ENCODE measurements at regions not wholly inside any gene's neighbourhood (a gene's known extent, or its start where the extent isn't known, plus 50 kb on each side); places are given as distances from the start of the nearest gene placed in this dataset.

DNA sequence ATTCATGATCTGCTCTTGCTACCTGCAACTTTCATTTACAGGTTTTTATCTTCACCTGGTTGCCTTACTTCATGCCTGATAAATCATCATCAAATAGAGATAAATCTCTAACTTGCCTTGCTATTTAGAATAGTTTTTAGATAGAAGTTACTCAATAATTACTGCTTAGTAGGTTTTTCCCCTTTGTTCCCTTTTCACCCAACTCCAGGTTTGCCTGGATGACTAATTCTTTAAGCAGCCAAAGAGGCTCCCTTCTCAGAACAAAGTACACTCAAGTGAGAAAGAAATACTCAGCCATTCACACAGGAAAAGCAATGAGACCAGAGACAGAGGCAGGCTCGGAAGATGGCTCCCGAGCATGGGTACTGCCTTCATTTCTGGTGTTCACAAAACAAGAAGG, 268.1 kb upstream of the CRBN start:
- H2AK5ac ChIP-seq (ENCODE audit: low read depth, low read length): no peak overlapping the region
- DNase-seq (ENCODE audit: low read depth in 1 of 2, low spot score in 2 of 2): no peak
- no peak overlapping the region for H3K4me3 ChIP-seq (ENCODE audit: extremely low read depth in 1 of 4, insufficient read depth in 2 of 4, low read depth in 3 of 4, low read length in 4 of 4)
- H3K79me2 ChIP-seq (ENCODE audit: control insufficient read depth in 1 of 2, insufficient read depth in 2 of 2, low read length in 2 of 2): no peaks in the 10 kb centered on the region
- H2BK5ac ChIP-seq (ENCODE audit: low read depth, low read length): no peak overlapping the region
- no peaks in the 10 kb centered on the region for H3K27me3 ChIP-seq (replicated peaks in 1 of 4; ENCODE audit: control insufficient read depth in 3 of 4, extremely low read depth in 1 of 4, insufficient read depth in 3 of 4, low read length in 3 of 4)
- H3K9ac ChIP-seq (replicated peaks in 1 of 4; ENCODE audit: extremely low read depth in 1 of 4, low read depth in 3 of 4, low read length in 3 of 4): no peak overlapping the region
- H3K14ac ChIP-seq (ENCODE audit: insufficient read length): no peak overlapping the region
- no peak overlapping the region for H3K27ac ChIP-seq (ENCODE audit: low read depth, low read length)
- no peak overlapping the region for H2BK15ac ChIP-seq (ENCODE audit: low read length)
- H3K79me1 ChIP-seq (ENCODE audit: low read depth, low read length): no peaks in the 10 kb centered on the region
- ChIA-PET POLR2A (ENCODE audit: partially characterized antibody) (no interaction called here), CTCF (ENCODE audit: partially characterized antibody) (no interaction called here)
- H3K4me2 ChIP-seq (ENCODE audit: insufficient read depth in 1 of 2, low read depth in 2 of 2, low read length in 2 of 2): no peak overlapping the region
- no peaks in the 10 kb centered on the region for H3K36me3 ChIP-seq (ENCODE audit: control insufficient read depth in 2 of 4, insufficient read depth in 4 of 4, low read length in 3 of 4)
- H2BK120ac ChIP-seq (replicated peaks; ENCODE audit: low read depth, low read length): no peak overlapping the region
- H3K4ac ChIP-seq (replicated peaks; ENCODE audit: insufficient read length, low read depth, low read length): no peak overlapping the region
- H4K8ac ChIP-seq (ENCODE audit: extremely low read depth, insufficient read depth, low read length): no peak overlapping the region
- FAIRE-seq: no peak
- no peak overlapping the region for H2AFZ ChIP-seq (ENCODE audit: low read length)
- WGBS, 2 experiments (ENCODE audit: extremely low coverage in 1 of 2, insufficient coverage in 1 of 2, insufficient read length in 1 of 2, insufficient replicate concordance in 2 of 2, low coverage in 1 of 2, low lambda C conversion rate in 2 of 2, missing lambda C conversion rate in 1 of 2): 79% methylated on average over 2 of the region's 2 CpGs; no CpG with 5 or more reads in 1 of the 2 experiments
- H3K18ac ChIP-seq (ENCODE audit: extremely low read depth, low read length): no peak overlapping the region
- no peak overlapping the region for H3K56ac ChIP-seq (replicated peaks; ENCODE audit: insufficient read length, low read depth, low read length)
- no peaks in the 10 kb centered on the region for H3K9me3 ChIP-seq (ENCODE audit: insufficient read depth in 2 of 2, low read depth in 1 of 2, low read length in 1 of 2)
- H2BK20ac ChIP-seq (ENCODE audit: low read length): no peak overlapping the region
- no peak overlapping the region for H2BK12ac ChIP-seq (ENCODE audit: low read depth, low read length)
- no peaks in the 10 kb centered on the region for H4K20me1 ChIP-seq (replicated peaks in 1 of 2; ENCODE audit: control insufficient read depth in 1 of 2, insufficient read depth in 2 of 2, low read length in 2 of 2)
- no peaks in the 10 kb centered on the region for H3K4me1 ChIP-seq (replicated peaks in 1 of 4; ENCODE audit: control insufficient read depth in 3 of 4, insufficient read depth in 4 of 4, low read length in 3 of 4)
- H4K91ac ChIP-seq (replicated peaks; ENCODE audit: insufficient read length, low read length): no peak overlapping the region
- no peak overlapping the region for H3K23ac ChIP-seq (ENCODE audit: insufficient read length)
- H3K23me2 ChIP-seq (ENCODE audit: low read depth, low read length): no peaks in the 10 kb centered on the region
- no peak overlapping the region for H4K5ac ChIP-seq (ENCODE audit: insufficient read length, low read depth, low read length)
- TF ChIP-seq JUND (IDR thresholded peaks at IDR 0.05; ENCODE audit: low read length) (no peak), TCF12 (IDR thresholded peaks at IDR 0.05; ENCODE audit: low read depth, low read length) (no peak), YY1 (IDR thresholded peaks at IDR 0.05; ENCODE audit: low read depth, low read length) (no peak), ZNF274 (IDR thresholded peaks at IDR 0.05; ENCODE audit: borderline replicate concordance, extremely low read depth, low read length) (no peak), KDM5A (IDR thresholded peaks at IDR 0.05; ENCODE audit: low read length) (no peak), CHD2 (IDR thresholded peaks at IDR 0.05; ENCODE audit: low read length) (no peak)
- TF ChIP-seq, protein P1, sequence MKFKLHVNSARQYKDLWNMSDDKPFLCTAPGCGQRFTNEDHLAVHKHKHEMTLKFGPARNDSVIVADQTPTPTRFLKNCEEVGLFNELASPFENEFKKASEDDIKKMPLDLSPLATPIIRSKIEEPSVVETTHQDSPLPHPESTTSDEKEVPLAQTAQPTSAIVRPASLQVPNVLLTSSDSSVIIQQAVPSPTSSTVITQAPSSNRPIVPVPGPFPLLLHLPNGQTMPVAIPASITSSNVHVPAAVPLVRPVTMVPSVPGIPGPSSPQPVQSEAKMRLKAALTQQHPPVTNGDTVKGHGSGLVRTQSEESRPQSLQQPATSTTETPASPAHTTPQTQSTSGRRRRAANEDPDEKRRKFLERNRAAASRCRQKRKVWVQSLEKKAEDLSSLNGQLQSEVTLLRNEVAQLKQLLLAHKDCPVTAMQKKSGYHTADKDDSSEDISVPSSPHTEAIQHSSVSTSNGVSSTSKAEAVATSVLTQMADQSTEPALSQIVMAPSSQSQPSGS (IDR thresholded peaks at IDR 0.05; ENCODE audit: low read length): no peak

Data from H1 (cell line).